Activated CD8-positive, alpha-beta T cell treated with anti-CD3 and anti-CD28 coated beads, Interleukin-2, amount 10 ng/mL, durations not matched to agents 7 days and 5 days (primary cell): ENCODE measurements at regions not wholly inside any gene's neighbourhood (a gene's known extent, or its start where the extent isn't known, plus 50 kb on each side); places are given as distances from the start of the nearest gene placed in this dataset.
"Not testable (repeated sequence)": the region's sequence is repeated elsewhere in the genome, so short reads cannot be mapped to it uniquely, and the experiment has no call there.

Experiments
- ATAC-seq: fragments of 150-1000 bp; cut with Tn5 transposase; one replicate; pipeline ENCODE4 v1.10.0; 2021; ENCODE audit warnings: moderate library complexity
- CTCF ChIA-PET: fragments of 350-600 bp; sonication (Branson Sonifier 250); formaldehyde crosslinking; loops from one replicate; lab custom pipeline; 2021; ENCODE audit warnings: antibody characterized with exemption; lab: Charles Lee
- POLR2A ChIA-PET: fragments of 350-600 bp; sonication (Branson Sonifier 250); formaldehyde crosslinking; loops from one replicate; lab custom pipeline; 2021; ENCODE audit warnings: antibody characterized with exemption; lab: Charles Lee
- DNase-seq: peaks from one replicate; pipeline ENCODE4 v3.0.0-alpha.2; 2020
- H3K27ac Mint-ChIP-seq: one replicate; pipeline ENCODE4 v1.8.0; 2021; ENCODE audit warnings: mild to moderate bottlenecking, mixed read lengths
- H3K27me3 Mint-ChIP-seq: one replicate; pipeline ENCODE4 v1.8.0; 2021; ENCODE audit warnings: low read depth, mixed read lengths
- H3K36me3 Mint-ChIP-seq: one replicate; pipeline ENCODE4 v1.8.0; 2021; ENCODE audit warnings: low read depth, mixed read lengths
- H3K4me1 Mint-ChIP-seq: one replicate; pipeline ENCODE4 v1.8.0; 2021; ENCODE audit warnings: low read depth, mixed read lengths
- H3K4me3 Mint-ChIP-seq: one replicate; pipeline ENCODE4 v1.8.0; 2021; ENCODE audit warnings: mild to moderate bottlenecking, mixed read lengths
- H3K9me3 Mint-ChIP-seq: one replicate; pipeline ENCODE4 v1.8.0; 2022; ENCODE audit warnings: mixed read lengths; ENCODE audit not compliant: insufficient read depth

- H3K4me1 Mint-ChIP-seq, H3K36me3 Mint-ChIP-seq, ATAC-seq, DNase-seq, H3K4me3 Mint-ChIP-seq, H3K27ac Mint-ChIP-seq, H3K27me3 Mint-ChIP-seq, H3K9me3 Mint-ChIP-seq, POLR2A ChIA-PET, CTCF ChIA-PET: not testable (repeated sequence)
These were observed 1474.5 kb upstream of the TPTE start for GRCh38 chr21:9046870-9047269.

- H3K9me3 Mint-ChIP-seq, POLR2A ChIA-PET, CTCF ChIA-PET, H3K4me3 Mint-ChIP-seq, H3K36me3 Mint-ChIP-seq, ATAC-seq, H3K4me1 Mint-ChIP-seq, DNase-seq, H3K27me3 Mint-ChIP-seq, H3K27ac Mint-ChIP-seq: not testable (repeated sequence)
These were observed 1453.9 kb upstream of the TPTE start for GRCh38 chr21:9067515-9067914.

- H3K9me3 Mint-ChIP-seq, H3K27me3 Mint-ChIP-seq, H3K27ac Mint-ChIP-seq, DNase-seq, H3K4me3 Mint-ChIP-seq, ATAC-seq, CTCF ChIA-PET, H3K36me3 Mint-ChIP-seq, POLR2A ChIA-PET, H3K4me1 Mint-ChIP-seq: not testable (repeated sequence)
These were observed 1452.8 kb upstream of the TPTE start for GRCh38 chr21:9068622-9069021.

GRCh38 chr21:9070703-9071102, 1450.7 kb upstream of the TPTE start:
- ATAC-seq, H3K4me3 Mint-ChIP-seq, DNase-seq, H3K27ac Mint-ChIP-seq, H3K36me3 Mint-ChIP-seq, POLR2A ChIA-PET, CTCF ChIA-PET, H3K27me3 Mint-ChIP-seq, H3K9me3 Mint-ChIP-seq, H3K4me1 Mint-ChIP-seq: not testable (repeated sequence)

- H3K4me1 Mint-ChIP-seq, H3K4me3 Mint-ChIP-seq, CTCF ChIA-PET: not testable (repeated sequence)
These were observed 1448.4 kb upstream of the TPTE start for GRCh38 chr21:9073010-9073409.

GRCh38 chr21:9074772-9075171, 1446.6 kb upstream of the TPTE start:
- POLR2A ChIA-PET, H3K27me3 Mint-ChIP-seq, H3K36me3 Mint-ChIP-seq: not testable (repeated sequence)

More at GRCh38 chr21:9073010-9073409, 1448.4 kb upstream of the TPTE start:
- DNase-seq, ATAC-seq, H3K9me3 Mint-ChIP-seq, H3K36me3 Mint-ChIP-seq, POLR2A ChIA-PET, H3K27me3 Mint-ChIP-seq, H3K27ac Mint-ChIP-seq: not testable (repeated sequence)

GRCh38 chr21:9083091-9083826, 1438.1 kb upstream of the TPTE start:
- ATAC-seq, H3K4me1 Mint-ChIP-seq, H3K27ac Mint-ChIP-seq, CTCF ChIA-PET, H3K27me3 Mint-ChIP-seq, H3K36me3 Mint-ChIP-seq, H3K4me3 Mint-ChIP-seq, H3K9me3 Mint-ChIP-seq, DNase-seq, POLR2A ChIA-PET: not testable (repeated sequence)

More at GRCh38 chr21:9074772-9075171, 1446.6 kb upstream of the TPTE start:
- H3K4me1 Mint-ChIP-seq, H3K9me3 Mint-ChIP-seq, H3K27ac Mint-ChIP-seq, CTCF ChIA-PET, H3K4me3 Mint-ChIP-seq, DNase-seq, ATAC-seq: not testable (repeated sequence)

- H3K27me3 Mint-ChIP-seq, H3K4me3 Mint-ChIP-seq, POLR2A ChIA-PET, H3K4me1 Mint-ChIP-seq, H3K9me3 Mint-ChIP-seq, ATAC-seq, DNase-seq, CTCF ChIA-PET, H3K27ac Mint-ChIP-seq, H3K36me3 Mint-ChIP-seq: not testable (repeated sequence)
These were observed 1435.1 kb upstream of the TPTE start for GRCh38 chr21:9086299-9086698.

GRCh38 chr21:9087816-9088215, 1433.6 kb upstream of the TPTE start:
- H3K4me1 Mint-ChIP-seq, H3K9me3 Mint-ChIP-seq, CTCF ChIA-PET, H3K27ac Mint-ChIP-seq, H3K4me3 Mint-ChIP-seq, POLR2A ChIA-PET, H3K36me3 Mint-ChIP-seq, ATAC-seq, DNase-seq, H3K27me3 Mint-ChIP-seq: not testable (repeated sequence)

GRCh38 chr21:9129741-9130140, 1391.6 kb upstream of the TPTE start:
- DNase-seq, H3K36me3 Mint-ChIP-seq, H3K4me1 Mint-ChIP-seq, CTCF ChIA-PET, POLR2A ChIA-PET, H3K27ac Mint-ChIP-seq, ATAC-seq, H3K27me3 Mint-ChIP-seq, H3K4me3 Mint-ChIP-seq, H3K9me3 Mint-ChIP-seq: not testable (repeated sequence)

GRCh38 chr21:9130817-9131216, 1390.6 kb upstream of the TPTE start:
- ATAC-seq, CTCF ChIA-PET, H3K4me1 Mint-ChIP-seq, H3K27ac Mint-ChIP-seq, H3K4me3 Mint-ChIP-seq, DNase-seq, H3K9me3 Mint-ChIP-seq, POLR2A ChIA-PET, H3K27me3 Mint-ChIP-seq, H3K36me3 Mint-ChIP-seq: not testable (repeated sequence)
